Ishikawa (cell line): ENCODE measurements at regions not wholly inside any gene's neighbourhood (a gene's known extent, or its start where the extent isn't known, plus 50 kb on each side); places are given as distances from the start of the nearest gene placed in this dataset.

ENCODE experiments used
- CEBPB ChIP-seq: IDR thresholded peaks from 2 replicates; pipeline ENCODE4 v1.6.1; 2012
- CREB1 ChIP-seq: IDR thresholded peaks from 2 replicates; pipeline ENCODE4 v1.6.1; 2012; ENCODE audit warnings: low read depth
- EGR1 ChIP-seq: IDR thresholded peaks from 2 replicates; pipeline ENCODE4 v1.6.1; 2012
- EP300 ChIP-seq: IDR thresholded peaks from 2 replicates; pipeline ENCODE4 v1.6.1; 2012; ENCODE audit warnings: borderline replicate concordance
- FOXM1 ChIP-seq: IDR thresholded peaks from 2 replicates; pipeline ENCODE4 v1.6.1; 2012; ENCODE audit warnings: low read depth, borderline replicate concordance
- NFIC ChIP-seq: IDR thresholded peaks from 2 replicates; pipeline ENCODE4 v1.6.1; 2012
- RAD21 ChIP-seq: IDR thresholded peaks from 2 replicates; pipeline ENCODE4 v1.6.1; 2012; ENCODE audit warnings: low read depth
- TAF1 ChIP-seq: IDR thresholded peaks from 2 replicates; pipeline ENCODE4 v1.6.1; 2012; ENCODE audit warnings: low read depth, mild to moderate bottlenecking
- TCF12 ChIP-seq: IDR thresholded peaks from 2 replicates; pipeline ENCODE4 v1.6.1; 2012; ENCODE audit warnings: low read depth
- USF1 ChIP-seq: IDR thresholded peaks from 2 replicates; pipeline ENCODE4 v1.6.1; 2012
- YY1 ChIP-seq: IDR thresholded peaks from 2 replicates; pipeline ENCODE4 v1.6.1; 2012; ENCODE audit warnings: low read depth
- ZBTB7A ChIP-seq: IDR thresholded peaks from 2 replicates; pipeline ENCODE4 v1.6.1; 2012; ENCODE audit warnings: low read depth
- TF ChIP-seq, protein P1 (sequence below): IDR thresholded peaks from 2 replicates; pipeline ENCODE4 v1.6.1; 2012; ENCODE audit warnings: low read depth, mild to moderate bottlenecking
- TF ChIP-seq, protein P2 (sequence below): IDR thresholded peaks from 2 replicates; pipeline ENCODE4 v1.6.1; 2012

- TF ChIP-seq EP300, result no peak
- TF ChIP-seq CREB1, result no peak
- no peak for TF ChIP-seq ZBTB7A
- TF ChIP-seq, protein P1, sequence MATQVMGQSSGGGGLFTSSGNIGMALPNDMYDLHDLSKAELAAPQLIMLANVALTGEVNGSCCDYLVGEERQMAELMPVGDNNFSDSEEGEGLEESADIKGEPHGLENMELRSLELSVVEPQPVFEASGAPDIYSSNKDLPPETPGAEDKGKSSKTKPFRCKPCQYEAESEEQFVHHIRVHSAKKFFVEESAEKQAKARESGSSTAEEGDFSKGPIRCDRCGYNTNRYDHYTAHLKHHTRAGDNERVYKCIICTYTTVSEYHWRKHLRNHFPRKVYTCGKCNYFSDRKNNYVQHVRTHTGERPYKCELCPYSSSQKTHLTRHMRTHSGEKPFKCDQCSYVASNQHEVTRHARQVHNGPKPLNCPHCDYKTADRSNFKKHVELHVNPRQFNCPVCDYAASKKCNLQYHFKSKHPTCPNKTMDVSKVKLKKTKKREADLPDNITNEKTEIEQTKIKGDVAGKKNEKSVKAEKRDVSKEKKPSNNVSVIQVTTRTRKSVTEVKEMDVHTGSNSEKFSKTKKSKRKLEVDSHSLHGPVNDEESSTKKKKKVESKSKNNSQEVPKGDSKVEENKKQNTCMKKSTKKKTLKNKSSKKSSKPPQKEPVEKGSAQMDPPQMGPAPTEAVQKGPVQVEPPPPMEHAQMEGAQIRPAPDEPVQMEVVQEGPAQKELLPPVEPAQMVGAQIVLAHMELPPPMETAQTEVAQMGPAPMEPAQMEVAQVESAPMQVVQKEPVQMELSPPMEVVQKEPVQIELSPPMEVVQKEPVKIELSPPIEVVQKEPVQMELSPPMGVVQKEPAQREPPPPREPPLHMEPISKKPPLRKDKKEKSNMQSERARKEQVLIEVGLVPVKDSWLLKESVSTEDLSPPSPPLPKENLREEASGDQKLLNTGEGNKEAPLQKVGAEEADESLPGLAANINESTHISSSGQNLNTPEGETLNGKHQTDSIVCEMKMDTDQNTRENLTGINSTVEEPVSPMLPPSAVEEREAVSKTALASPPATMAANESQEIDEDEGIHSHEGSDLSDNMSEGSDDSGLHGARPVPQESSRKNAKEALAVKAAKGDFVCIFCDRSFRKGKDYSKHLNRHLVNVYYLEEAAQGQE, result no peak
- TF ChIP-seq CEBPB, result no peak
- no peak for TF ChIP-seq YY1
- TF ChIP-seq FOXM1, result no peak
- no peak for TF ChIP-seq USF1
- TF ChIP-seq NFIC, result no peak
- TF ChIP-seq TAF1, result no peak
- no peak for TF ChIP-seq TCF12
- TF ChIP-seq EGR1, result no peak
- TF ChIP-seq RAD21, result no peak
- TF ChIP-seq, protein P2, sequence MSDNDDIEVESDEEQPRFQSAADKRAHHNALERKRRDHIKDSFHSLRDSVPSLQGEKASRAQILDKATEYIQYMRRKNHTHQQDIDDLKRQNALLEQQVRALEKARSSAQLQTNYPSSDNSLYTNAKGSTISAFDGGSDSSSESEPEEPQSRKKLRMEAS, result no peak
These were observed 695.3 kb downstream of the PTPRU start for GRCh38 chr1:29931477-29932175.
